AG04449 (cell line): ENCODE measurements at regions not wholly inside any gene's neighbourhood (a gene's known extent, or its start where the extent isn't known, plus 50 kb on each side); places are given as distances from the start of the nearest gene placed in this dataset.

Experiments used
- CTCF ChIA-PET: fragments of 350-600 bp; formaldehyde crosslinking; extraction: SDS; loops from one replicate; lab custom pipeline; 2021; ENCODE audit warnings: antibody characterized with exemption; lab: Yijun Ruan, JAX
- POLR2A ChIA-PET: fragments of 400-600, 350-600 bp; formaldehyde crosslinking; extraction: SDS; loops from one replicate; lab custom pipeline; 2020; ENCODE audit warnings: antibody characterized with exemption, inconsistent platforms; lab: Yijun Ruan, JAX
- DNase-seq: peaks from one replicate; pipeline ENCODE4 v3.0.0-alpha.2; 2010; ENCODE audit warnings: low read depth, low spot score
- H3K4me3 ChIP-seq: 2 replicates; pipeline ENCODE4 v1.5.1; 2011; ENCODE audit warnings: low read depth, mild to moderate bottlenecking, control low read depth, low read length
- TF ChIP-seq, protein P1 (sequence below): IDR thresholded peaks from one replicate; pipeline ENCODE4 v1.5.1; 2011; ENCODE audit warnings: mild to moderate bottlenecking, moderate library complexity, low read length, control low read depth, inconsistent platforms; ENCODE audit not compliant: insufficient read depth; ENCODE audit errors: missing control alignments

DNA sequence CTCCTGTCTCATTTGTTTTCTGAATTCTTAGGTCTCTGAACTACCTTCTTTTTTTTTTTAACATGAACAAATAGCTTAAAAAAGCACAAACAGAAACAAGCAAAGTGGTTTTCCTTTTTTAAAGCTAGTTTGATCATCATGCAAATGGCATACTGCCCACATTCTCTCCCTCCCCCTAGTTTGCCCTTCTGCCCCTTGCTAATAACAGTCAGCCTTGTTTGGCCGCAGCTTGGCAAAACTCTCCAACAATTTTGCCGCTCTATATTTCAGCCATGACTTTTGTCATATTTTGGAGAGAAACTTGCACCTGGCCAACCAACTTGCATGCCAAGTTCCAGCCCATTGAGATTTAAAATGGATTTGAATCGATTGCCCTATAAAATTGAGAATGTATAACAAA is 666.0 kb upstream of the NR2F2 start:
- TF ChIP-seq, protein P1, sequence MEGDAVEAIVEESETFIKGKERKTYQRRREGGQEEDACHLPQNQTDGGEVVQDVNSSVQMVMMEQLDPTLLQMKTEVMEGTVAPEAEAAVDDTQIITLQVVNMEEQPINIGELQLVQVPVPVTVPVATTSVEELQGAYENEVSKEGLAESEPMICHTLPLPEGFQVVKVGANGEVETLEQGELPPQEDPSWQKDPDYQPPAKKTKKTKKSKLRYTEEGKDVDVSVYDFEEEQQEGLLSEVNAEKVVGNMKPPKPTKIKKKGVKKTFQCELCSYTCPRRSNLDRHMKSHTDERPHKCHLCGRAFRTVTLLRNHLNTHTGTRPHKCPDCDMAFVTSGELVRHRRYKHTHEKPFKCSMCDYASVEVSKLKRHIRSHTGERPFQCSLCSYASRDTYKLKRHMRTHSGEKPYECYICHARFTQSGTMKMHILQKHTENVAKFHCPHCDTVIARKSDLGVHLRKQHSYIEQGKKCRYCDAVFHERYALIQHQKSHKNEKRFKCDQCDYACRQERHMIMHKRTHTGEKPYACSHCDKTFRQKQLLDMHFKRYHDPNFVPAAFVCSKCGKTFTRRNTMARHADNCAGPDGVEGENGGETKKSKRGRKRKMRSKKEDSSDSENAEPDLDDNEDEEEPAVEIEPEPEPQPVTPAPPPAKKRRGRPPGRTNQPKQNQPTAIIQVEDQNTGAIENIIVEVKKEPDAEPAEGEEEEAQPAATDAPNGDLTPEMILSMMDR = no peak
- POLR2A ChIA-PET = no interaction called here
- no peak overlapping the region for H3K4me3 ChIP-seq
- no peak for DNase-seq
- CTCF ChIA-PET = no interaction called here

GRCh38 chr15:95669146-95669922 is 661.2 kb upstream of the NR2F2 start:
- ChIA-PET CTCF (no interaction called here), POLR2A (no interaction called here)
- TF ChIP-seq, protein P1 = no peak
- no peak overlapping the region for H3K4me3 ChIP-seq
- DNase-seq = no peak

GRCh38 chr15:95674031-95674430 is 656.5 kb upstream of the NR2F2 start:
- no peak for DNase-seq
- ChIA-PET CTCF (no interaction called here), POLR2A (no interaction called here)
- H3K4me3 ChIP-seq = no peak overlapping the region
- TF ChIP-seq, protein P1 = no peak

DNA sequence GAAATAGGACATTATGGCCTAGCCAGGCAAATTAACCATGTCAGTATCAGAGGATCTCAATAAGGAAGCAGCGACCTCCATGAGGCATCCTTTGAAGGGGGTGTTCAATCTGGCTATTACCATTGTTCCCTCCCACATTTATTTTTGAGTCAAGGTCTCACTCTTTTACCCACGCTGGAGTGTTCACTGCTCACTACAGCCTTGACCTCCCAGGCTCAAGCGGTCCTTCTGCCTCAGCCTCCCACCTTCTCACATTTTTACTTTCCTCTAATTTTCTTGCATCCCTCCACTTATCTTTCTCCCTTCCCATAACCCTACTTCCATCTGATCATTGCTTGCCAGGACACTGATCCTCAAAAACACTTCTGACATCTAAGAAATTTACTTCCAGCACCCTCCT is 654.0 kb upstream of the NR2F2 start:
- no peak for DNase-seq
- CTCF ChIA-PET = no interaction called here
- TF ChIP-seq, protein P1 = no peak
- POLR2A ChIA-PET = no interaction called here
- H3K4me3 ChIP-seq = no peak overlapping the region

GRCh38 chr15:95679847-95680582 is 650.5 kb upstream of the NR2F2 start:
- no peak overlapping the region for H3K4me3 ChIP-seq
- no peak for DNase-seq
- TF ChIP-seq, protein P1 = no peak
- POLR2A ChIA-PET = no interaction called here
- CTCF ChIA-PET = no interaction called here

- DNase-seq = no peak
- TF ChIP-seq, protein P1 = no peak
- POLR2A ChIA-PET = no interaction called here
- H3K4me3 ChIP-seq = no peak overlapping the region
- CTCF ChIA-PET = no interaction called here
These were observed 649.8 kb upstream of the NR2F2 start for GRCh38 chr15:95680728-95681127.
